CD4-positive, alpha-beta T cell treated with Interferon alpha-2 for 1 hour (primary cell): ENCODE measurements at regions not wholly inside any gene's neighbourhood (a gene's known extent, or its start where the extent isn't known, plus 50 kb on each side); places are given as distances from the start of the nearest gene placed in this dataset.
"Not testable (repeated sequence)": the region's sequence is repeated elsewhere in the genome, so short reads cannot be mapped to it uniquely, and the experiment has no call there.

Experiments
- DNase-seq, 2 donors: peaks; one replicate each; pipeline ENCODE4 v3.0.0-alpha.2; 2020 to 2022

GRCh38 chr14:55901291-55901690, 216.9 kb upstream of the PELI2 start:
- no peak for DNase-seq

DNA sequence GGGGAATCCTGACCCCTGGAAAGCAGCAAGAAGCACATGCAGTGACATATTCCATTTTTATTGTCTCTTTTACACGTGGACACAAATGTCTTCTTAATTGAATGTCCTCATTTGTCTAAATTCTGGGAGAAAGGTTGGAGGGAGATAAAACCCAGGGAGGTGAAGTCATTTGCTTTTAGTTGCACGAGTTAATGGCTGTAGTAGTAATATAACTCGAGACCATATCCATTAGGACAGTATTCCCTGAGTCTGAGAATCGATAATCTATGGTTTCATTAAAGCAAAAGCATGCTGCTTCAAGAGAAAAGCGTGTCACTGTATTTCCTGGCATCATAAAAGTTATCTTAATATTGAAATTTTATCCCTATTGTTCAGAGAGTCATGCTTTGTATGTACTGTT, 216.0 kb upstream of the PELI2 start:
- DNase-seq, result no peak

DNA sequence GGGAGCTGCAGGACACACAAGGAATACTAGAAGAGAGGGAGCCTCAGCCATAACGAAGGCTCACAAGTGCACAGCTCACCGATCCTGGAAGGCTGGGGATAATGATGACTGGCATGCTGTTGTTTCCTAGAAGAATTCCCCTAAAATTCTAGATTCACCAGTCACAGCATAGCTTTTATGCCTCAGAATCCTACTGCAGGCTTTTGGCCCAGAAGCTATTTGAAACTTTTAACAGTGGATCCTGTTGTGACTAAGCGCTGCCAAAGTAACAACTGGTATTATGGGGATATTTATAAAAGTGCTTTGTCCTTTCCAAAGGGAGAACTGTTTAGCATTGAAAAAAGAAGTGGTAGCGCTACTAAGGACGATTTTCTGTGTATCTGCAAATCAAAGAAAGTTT, 214.1 kb upstream of the PELI2 start:
- no peak for DNase-seq

- DNase-seq, result no peak
Measured at GRCh38 chr14:55908106-55908505, 210.1 kb upstream of the PELI2 start.

DNA sequence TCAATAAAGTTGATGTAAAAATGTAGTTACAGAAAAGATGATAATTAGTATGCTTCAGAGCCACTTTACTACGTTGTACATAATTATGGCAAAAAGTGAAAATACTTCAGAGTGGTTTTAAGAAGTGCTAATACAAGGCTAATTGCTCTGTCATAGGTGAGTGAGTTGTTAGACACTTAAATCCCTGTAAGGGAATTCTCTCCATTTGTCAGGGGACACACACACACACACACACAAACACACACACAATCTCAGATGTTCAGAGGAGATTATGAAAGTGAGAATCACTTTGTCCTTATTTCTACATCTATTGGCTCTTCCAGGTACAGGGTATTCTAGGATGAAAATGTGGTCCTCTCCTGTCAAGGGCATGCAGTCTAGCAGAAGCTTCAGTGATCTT, 208.3 kb upstream of the PELI2 start:
- no peak for DNase-seq

DNA sequence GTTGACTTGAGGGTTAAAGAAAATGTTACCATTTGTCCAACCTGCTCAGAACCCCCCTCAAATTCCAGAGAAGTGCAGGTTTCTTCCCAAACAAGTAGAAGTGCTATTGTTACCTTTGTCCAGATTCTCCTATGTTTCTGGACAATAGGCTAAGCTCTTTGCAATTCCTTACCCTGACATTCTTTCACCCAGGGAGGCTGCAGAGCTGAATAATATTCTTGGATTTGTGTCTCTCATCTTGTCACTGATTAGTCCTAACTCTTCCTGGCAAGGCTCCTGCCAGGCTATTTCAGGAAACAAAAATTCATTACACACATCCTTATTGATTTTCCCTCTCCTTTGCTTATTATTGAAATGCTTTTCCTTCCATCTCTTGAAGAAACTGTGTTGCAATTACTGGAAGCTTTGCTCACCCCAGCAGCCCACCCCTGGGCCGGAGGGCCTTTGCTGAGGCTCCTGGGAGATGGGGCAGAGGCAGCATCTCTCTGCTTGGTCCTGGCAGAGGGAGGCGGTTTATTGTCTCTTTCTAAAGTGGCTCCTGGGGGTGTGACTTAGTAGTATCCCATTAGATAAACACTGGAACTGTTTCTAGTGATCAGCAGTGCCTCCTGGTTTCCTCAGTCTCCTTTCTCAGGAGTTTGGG, 207.5 kb upstream of the PELI2 start:
- DNase-seq, result no peak

DNA sequence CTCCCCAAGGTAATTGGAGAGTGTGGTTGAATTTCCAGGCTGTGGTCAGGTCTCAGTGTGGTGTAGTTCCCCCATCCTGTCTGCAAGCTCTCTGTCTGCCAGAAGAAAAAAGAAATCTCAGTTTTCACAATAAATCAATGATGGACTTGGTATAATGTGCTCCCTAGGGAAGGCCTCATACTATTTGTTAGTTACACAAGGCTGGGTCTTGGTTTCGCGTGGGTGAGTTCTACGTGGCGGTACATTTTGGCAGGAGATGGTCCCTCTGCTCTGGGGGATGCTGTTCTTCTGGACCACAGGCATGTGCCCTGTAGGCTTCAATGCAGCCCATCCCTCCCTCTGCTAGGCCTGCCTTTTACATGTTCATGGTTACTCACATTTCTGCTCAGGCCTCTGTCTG, 206.4 kb upstream of the PELI2 start:
- DNase-seq, result no peak

DNA sequence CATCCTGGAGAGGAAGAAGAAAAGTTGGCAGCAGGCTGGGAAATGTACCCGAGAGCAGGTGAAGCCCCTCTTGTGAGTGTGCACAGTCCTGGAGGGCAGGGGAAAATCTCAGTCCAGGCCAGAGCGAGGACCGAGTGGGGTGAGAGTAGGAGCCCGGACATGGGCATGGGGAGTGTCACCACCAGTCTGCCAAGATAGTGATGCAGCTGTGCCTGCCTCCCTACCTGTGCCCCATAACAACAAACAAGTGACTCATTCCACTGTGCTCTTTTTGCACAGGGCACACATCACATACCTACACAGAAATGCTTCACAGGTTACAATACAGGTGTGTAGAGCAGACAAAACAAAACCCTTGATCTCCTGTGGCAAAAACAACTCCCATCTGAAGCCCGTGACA, 205.9 kb upstream of the PELI2 start:
- DNase-seq, result no peak

GRCh38 chr14:55913324-55914025, 204.7 kb upstream of the PELI2 start:
- DNase-seq, result no peak

DNA sequence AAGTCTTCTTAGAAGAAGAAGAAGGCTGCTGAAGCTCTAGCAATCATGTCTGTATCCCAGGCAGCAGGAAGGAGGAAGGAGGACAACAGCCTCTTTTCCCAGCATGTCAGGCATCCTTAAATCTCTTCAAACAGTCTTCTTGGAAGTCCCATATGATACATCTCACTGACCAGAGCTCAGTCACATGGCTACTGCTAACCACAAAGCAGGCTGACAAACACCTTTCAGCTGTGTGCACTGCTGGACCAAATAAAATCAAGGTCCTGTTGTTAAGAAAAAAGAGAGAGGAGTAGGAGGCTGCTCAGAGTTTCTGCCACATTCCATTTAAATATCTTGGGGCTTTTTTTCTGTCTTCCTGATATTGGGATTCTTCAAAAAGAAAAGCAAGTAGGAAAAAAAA, 203.4 kb upstream of the PELI2 start:
- no peak for DNase-seq

DNA sequence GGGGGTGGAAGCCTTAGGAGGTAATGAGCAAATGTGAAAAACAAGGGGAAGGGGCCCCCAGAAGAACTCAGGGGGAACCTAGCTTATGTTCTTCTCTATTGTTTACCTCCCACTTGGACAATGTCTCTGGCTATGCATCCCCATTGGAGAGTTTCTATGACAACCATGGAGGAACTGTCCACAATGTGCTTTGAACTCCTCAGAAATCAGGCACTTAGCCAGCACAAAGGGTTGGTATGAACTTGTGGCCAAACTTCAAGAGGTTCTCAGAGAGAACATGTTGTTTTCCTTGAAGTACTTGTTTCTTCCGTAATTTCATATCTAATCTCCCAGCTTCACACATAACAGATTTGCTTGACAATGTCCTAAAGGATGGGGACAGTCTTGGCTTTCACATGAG, 202.8 kb upstream of the PELI2 start:
- DNase-seq, result no peak

DNA sequence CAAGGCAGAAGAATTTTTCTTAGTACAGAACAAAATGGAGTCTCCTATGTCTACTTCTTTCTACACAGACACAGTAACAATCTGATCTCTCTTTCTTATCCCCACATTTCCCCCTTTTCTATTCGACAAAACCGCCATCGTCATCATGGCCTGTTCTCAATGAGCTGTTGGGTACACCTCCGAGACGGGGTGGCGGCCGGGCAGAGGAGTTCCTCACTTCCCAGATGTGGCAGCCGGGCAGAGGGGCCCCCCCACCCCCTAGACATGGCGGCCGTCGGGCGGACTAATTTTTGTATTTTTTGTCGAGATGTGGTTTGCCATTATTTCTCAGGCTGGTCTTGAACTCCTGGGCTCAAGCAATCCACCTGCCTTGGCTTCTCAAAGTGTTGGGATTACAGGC, 198.4 kb upstream of the PELI2 start:
- DNase-seq, result not testable (repeated sequence)

- no peak for DNase-seq
Measured at GRCh38 chr14:55921511-55921910, 196.7 kb upstream of the PELI2 start.

- DNase-seq, result no peak
Measured at GRCh38 chr14:55926007-55926406, 192.2 kb upstream of the PELI2 start.

GRCh38 chr14:55927028-55927427, 191.2 kb upstream of the PELI2 start:
- no peak for DNase-seq

- DNase-seq, result no peak
Measured at GRCh38 chr14:55928276-55928675, 189.9 kb upstream of the PELI2 start.

DNA sequence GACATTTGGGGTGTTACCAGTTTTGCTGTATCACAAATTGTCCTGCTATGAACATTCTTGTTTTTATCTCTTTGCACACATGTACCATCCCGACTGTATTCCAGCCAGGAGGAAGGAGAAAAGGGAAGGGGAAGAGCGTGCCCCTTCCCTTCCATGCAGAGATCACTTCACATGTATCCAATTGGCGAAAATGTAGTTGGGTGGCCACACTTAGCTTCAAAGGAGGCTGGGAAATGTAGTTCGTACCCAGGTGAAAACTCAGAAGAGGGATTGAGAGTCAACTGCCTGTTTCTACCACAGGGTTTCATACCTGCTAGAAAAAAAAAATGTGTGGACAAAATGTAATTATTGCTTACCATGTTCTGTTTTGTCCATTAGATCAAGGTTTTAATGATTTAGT, 189.1 kb upstream of the PELI2 start:
- DNase-seq, result no peak

DNA sequence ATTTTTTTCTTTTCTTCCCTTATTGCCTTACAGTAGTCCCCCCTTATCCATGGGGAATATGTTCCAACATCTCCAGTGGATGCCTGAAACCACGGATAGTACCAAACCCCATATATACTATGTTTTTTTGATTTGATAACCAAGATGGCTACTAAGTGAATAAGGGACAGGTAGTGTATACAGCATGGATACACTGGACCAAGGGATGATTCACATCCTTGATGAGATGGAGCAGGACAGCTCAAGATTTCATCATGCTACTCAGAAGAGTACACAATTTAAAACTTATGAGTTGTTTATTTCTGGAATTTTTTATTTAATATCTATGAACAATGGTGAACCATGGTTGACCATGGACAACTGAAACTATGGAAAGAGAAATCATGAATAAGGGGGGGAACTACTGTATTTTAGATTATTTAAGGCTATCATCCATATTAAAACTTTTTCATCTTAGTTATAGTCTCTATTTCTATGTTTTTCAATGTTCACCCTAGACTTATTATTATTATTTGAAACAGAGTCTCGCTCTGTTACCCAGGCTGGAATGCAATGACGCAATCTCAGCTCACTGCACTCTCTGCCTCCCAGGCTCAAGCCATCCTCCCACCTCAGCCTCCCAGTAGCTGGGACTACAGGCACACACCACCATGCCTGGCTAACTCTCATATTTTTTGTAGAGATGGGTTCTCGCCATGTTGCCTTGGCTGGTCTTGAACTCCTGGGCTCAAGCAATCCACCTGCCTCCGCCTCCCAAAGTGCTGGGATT, 188.0 kb upstream of the PELI2 start:
- DNase-seq, result no peak

GRCh38 chr14:55936691-55937090, 181.5 kb upstream of the PELI2 start:
- DNase-seq, result no peak

DNA sequence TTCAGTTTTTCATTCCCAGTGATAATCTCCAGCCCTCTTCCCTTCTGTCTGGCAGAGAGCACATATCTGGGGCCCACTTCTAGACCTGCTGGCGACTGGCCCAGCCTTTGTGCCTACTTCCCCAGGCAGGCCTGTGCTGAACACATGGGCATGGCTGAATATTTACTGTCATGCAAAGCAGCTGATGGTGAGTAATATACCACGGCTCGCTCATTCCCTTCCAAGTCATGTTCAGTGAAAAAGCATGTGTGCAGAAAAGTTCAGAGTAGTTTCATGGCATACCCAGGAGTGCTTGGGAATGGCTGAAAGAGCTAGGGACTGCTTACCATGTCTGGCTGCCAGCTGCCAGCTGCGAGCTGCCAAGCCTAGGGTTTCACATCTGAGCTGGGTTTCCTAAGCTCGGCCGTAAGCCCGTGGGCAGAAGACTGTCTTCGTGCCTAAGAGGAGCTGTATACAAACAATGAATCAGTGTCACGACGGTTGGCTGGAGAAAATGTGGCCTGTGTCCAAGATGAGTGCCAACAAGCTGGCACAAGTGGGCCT, 179.9 kb upstream of the PELI2 start:
- DNase-seq, result no peak

GRCh38 chr14:55942076-55942654, 176.0 kb upstream of the PELI2 start:
- no peak for DNase-seq

DNA sequence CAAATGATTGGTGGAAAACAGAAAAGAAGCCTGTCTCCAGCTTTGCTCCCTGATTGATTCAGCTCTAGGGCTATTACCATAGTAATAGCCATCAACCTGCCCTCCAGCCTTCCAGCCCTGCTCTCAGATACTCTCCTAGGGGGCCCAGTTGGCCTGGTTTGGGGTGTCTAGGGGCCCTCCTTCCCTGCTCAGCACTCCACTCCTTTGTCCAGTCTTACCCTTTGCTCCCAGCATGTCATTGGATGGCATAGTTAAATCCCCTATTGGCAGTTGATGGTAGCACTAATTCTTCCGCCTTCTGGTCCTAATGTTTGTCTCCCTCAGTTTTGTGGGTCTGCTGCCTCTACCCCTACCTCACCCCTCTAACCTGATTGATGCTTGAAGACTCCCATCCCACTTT, 175.4 kb upstream of the PELI2 start:
- DNase-seq, result no peak

- DNase-seq, result no peak
Measured at GRCh38 chr14:55944757-55945156, 173.5 kb upstream of the PELI2 start.

DNA sequence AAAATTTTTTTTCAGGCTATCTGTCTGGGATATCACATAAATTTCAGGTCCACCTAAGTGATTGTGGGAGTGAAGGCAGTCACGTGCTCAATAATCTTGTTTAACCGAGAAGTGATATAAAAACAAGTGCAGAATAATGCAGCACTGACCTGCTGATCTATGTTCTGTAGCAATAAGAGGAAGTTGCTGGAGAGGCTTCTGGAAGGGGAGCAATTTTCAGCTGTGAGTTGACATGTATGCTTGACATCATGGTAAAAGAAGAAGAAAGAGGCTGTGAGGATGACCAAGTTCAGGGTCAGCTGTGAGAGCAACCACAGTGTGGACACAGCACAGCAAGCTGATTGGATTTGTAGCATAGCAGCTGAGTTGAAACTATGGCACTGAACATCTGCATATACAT, 172.0 kb upstream of the PELI2 start:
- DNase-seq, result no peak
